ENCODE measurements at regions not wholly inside any gene's neighbourhood (a gene's known extent, or its start where the extent isn't known, plus 50 kb on each side); places are given as distances from the start of the nearest gene placed in this dataset.

GRCh38 chr4:112002248-112002661, 143.0 kb upstream of the FAM241A start:
- TF ChIP-seq CTCF (IDR thresholded peaks at IDR 0.05) (no peak), EP300 (IDR thresholded peaks at IDR 0.05) (no peak)

Data from suprapubic skin (tissue), 3 donors.